Neural cell (in vitro differentiated cells): ENCODE measurements at regions not wholly inside any gene's neighbourhood (a gene's known extent, or its start where the extent isn't known, plus 50 kb on each side); places are given as distances from the start of the nearest gene placed in this dataset.

Experiments used
- EP300 ChIP-seq: fragments of 450-650 bp; conservative IDR thresholded peaks from 2 replicates; pipeline ENCODE4 v1.6.1; 2014; ENCODE audit warnings: antibody characterized with exemption, mild to moderate bottlenecking, moderate library complexity; ENCODE audit not compliant: poor library complexity, severe bottlenecking
- TF ChIP-seq, protein P1 (sequence below): fragments of 450-650 bp; IDR thresholded peaks from 2 replicates; pipeline ENCODE4 v1.5.1; 2014; ENCODE audit warnings: antibody characterized with exemption, mild to moderate bottlenecking, moderate library complexity; ENCODE audit not compliant: poor library complexity, severe bottlenecking

GRCh38 chr7:106420736-106421135 is 136.0 kb upstream of the NAMPT start:
- no peak for TF ChIP-seq EP300
- TF ChIP-seq, protein P1, sequence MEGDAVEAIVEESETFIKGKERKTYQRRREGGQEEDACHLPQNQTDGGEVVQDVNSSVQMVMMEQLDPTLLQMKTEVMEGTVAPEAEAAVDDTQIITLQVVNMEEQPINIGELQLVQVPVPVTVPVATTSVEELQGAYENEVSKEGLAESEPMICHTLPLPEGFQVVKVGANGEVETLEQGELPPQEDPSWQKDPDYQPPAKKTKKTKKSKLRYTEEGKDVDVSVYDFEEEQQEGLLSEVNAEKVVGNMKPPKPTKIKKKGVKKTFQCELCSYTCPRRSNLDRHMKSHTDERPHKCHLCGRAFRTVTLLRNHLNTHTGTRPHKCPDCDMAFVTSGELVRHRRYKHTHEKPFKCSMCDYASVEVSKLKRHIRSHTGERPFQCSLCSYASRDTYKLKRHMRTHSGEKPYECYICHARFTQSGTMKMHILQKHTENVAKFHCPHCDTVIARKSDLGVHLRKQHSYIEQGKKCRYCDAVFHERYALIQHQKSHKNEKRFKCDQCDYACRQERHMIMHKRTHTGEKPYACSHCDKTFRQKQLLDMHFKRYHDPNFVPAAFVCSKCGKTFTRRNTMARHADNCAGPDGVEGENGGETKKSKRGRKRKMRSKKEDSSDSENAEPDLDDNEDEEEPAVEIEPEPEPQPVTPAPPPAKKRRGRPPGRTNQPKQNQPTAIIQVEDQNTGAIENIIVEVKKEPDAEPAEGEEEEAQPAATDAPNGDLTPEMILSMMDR: no peak
